ENCODE measurements at regions not wholly inside any gene's neighbourhood (a gene's known extent, or its start where the extent isn't known, plus 50 kb on each side); places are given as distances from the start of the nearest gene placed in this dataset.

GRCh38 chr22:48888466-48889208 lies 939.0 kb downstream of the BRD1 start:
- DNase-seq (ENCODE audit: low read depth, low spot score) = no peak

- no peak for DNase-seq (ENCODE audit: low read depth, low spot score)
Measured at GRCh38 chr22:48887394-48888332, 940.0 kb downstream of the BRD1 start.

GRCh38 chr22:48886604-48887393 lies 940.9 kb downstream of the BRD1 start:
- no peak for DNase-seq (ENCODE audit: low read depth, low spot score)

- no peak for DNase-seq (ENCODE audit: low read depth, low spot score)
Measured at GRCh38 chr22:48885919-48886305, 941.8 kb downstream of the BRD1 start.

- DNase-seq (ENCODE audit: low read depth, low spot score) = no peak
Measured at GRCh38 chr22:48885271-48885918, 942.3 kb downstream of the BRD1 start.

GRCh38 chr22:48884786-48885185 lies 942.9 kb downstream of the BRD1 start:
- DNase-seq (ENCODE audit: low read depth, low spot score) = no peak

GRCh38 chr22:48884324-48884723 lies 943.3 kb downstream of the BRD1 start:
- no peak for DNase-seq (ENCODE audit: low read depth, low spot score)

GRCh38 chr22:48883211-48883960 lies 944.3 kb downstream of the BRD1 start:
- DNase-seq (ENCODE audit: low read depth, low spot score) = no peak

- no peak for DNase-seq (ENCODE audit: low read depth, low spot score)
Measured at GRCh38 chr22:48882636-48883200, 945.0 kb downstream of the BRD1 start.

- no peak for DNase-seq (ENCODE audit: low read depth, low spot score)
Measured at GRCh38 chr22:48881326-48881980, 946.2 kb downstream of the BRD1 start.

- no peak for DNase-seq (ENCODE audit: low read depth, low spot score)
Measured at GRCh38 chr22:48880749-48881148, 946.9 kb downstream of the BRD1 start.

- DNase-seq (ENCODE audit: low read depth, low spot score) = no peak
Measured at GRCh38 chr22:48876951-48877350, 950.7 kb downstream of the BRD1 start.

- no peak for DNase-seq (ENCODE audit: low read depth, low spot score)
Measured at GRCh38 chr22:48874956-48875355, 952.7 kb downstream of the BRD1 start.

- no peak for DNase-seq (ENCODE audit: low read depth, low spot score)
Measured at GRCh38 chr22:48873191-48873520, 954.5 kb downstream of the BRD1 start.

GRCh38 chr22:48872271-48873190 lies 955.1 kb downstream of the BRD1 start:
- no peak for DNase-seq (ENCODE audit: low read depth, low spot score)

- DNase-seq (ENCODE audit: low read depth, low spot score) = no peak
Measured at GRCh38 chr22:48871176-48871840, 956.4 kb downstream of the BRD1 start.

- no peak for DNase-seq (ENCODE audit: low read depth, low spot score)
Measured at GRCh38 chr22:48870436-48870835, 957.2 kb downstream of the BRD1 start.

GRCh38 chr22:48869788-48870187 lies 957.9 kb downstream of the BRD1 start:
- no peak for DNase-seq (ENCODE audit: low read depth, low spot score)
